Choroid plexus epithelial cell (primary cell): ENCODE measurements at regions not wholly inside any gene's neighbourhood (a gene's known extent, or its start where the extent isn't known, plus 50 kb on each side); places are given as distances from the start of the nearest gene placed in this dataset.

Experiments
- DNase-seq: peaks from one replicate; pipeline ENCODE4 v3.0.0-alpha.2; 2010; ENCODE audit warnings: low read depth
- H3K4me3 ChIP-seq: 2 replicates; pipeline ENCODE4 v1.5.1; 2011; ENCODE audit warnings: low read depth, mild to moderate bottlenecking, control low read depth, low read length, moderate library complexity
- TF ChIP-seq, protein P1 (sequence below): conservative IDR thresholded peaks from 2 replicates; pipeline ENCODE4 v1.5.1; 2011; ENCODE audit warnings: low read depth, mild to moderate bottlenecking, control low read depth, inconsistent platforms, low read length, moderate library complexity

DNA sequence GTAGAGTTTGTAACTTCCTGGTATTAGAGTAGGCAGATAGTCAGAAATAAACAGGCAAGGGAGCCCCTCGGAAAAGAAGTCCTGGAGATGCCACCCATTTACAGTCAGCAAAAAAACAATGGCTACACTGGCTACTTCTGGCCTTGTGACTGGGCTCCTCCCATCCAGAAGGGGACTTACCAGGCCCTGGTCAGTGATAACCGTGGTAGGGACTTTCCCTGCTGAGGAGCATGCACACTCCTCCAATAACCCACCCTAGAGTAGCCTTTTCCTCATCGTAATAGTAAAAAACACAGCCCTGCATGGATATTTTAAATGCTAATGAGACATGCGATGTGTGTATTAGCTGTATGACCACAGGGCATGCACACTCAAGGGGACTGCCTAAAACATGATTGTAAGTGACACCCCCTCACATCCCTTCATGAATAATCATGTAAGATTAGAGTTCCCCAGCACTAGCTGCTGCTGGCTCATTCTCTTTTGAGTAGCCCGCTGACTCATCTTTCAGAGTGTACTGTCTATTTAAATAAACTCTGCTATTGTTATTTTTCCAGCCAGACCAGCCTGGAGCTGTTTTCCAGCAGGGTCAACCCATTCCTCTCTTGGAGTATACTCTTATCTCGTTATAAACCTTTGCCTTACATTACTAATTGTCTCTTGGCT, 413.8 kb upstream of the TMTC1 start:
- peak; percentile 31 for DNase-seq

DNA sequence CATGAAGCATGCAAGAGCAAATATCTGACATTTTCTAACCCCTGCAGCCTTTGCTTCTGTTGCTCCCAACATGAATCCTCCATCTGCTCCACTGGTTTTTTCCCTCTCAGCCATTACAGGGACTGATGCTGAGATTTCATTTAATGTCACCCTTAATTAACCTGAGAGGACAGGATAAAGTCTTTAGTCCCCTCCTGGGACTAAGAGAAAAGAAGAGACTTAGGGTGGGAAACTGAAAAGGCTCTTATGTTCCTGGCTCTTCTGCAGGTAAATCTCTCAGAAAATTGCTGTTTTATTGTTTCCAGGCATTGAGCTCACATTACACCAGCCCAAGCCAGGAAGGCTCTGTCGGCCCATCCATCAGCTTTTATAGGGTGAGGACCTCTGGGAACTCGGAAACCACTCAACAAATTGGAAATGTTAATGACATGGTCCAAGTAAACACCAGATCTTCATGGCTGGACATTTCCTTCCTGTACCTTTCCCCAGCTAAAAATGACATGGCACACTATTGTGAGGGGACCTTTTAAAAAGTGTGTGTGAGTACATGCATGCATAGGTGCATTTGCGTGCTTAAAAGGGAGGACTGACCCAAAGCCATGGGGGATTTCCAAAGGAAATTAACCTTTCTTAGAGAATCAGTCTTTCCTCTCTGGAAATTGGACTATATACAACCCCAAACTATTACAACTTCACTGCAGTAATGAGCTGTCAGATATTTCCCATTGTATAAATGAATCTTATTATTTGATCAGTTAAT, 408.1 kb upstream of the TMTC1 start:
- no peak for DNase-seq
- no peak overlapping the region for H3K4me3 ChIP-seq
- TF ChIP-seq, protein P1, sequence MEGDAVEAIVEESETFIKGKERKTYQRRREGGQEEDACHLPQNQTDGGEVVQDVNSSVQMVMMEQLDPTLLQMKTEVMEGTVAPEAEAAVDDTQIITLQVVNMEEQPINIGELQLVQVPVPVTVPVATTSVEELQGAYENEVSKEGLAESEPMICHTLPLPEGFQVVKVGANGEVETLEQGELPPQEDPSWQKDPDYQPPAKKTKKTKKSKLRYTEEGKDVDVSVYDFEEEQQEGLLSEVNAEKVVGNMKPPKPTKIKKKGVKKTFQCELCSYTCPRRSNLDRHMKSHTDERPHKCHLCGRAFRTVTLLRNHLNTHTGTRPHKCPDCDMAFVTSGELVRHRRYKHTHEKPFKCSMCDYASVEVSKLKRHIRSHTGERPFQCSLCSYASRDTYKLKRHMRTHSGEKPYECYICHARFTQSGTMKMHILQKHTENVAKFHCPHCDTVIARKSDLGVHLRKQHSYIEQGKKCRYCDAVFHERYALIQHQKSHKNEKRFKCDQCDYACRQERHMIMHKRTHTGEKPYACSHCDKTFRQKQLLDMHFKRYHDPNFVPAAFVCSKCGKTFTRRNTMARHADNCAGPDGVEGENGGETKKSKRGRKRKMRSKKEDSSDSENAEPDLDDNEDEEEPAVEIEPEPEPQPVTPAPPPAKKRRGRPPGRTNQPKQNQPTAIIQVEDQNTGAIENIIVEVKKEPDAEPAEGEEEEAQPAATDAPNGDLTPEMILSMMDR, result no peak

More for the DNA sequence above, 413.8 kb upstream of the TMTC1 start:
- TF ChIP-seq, protein P1, result no peak
- H3K4me3 ChIP-seq, result no peak overlapping the region

DNA sequence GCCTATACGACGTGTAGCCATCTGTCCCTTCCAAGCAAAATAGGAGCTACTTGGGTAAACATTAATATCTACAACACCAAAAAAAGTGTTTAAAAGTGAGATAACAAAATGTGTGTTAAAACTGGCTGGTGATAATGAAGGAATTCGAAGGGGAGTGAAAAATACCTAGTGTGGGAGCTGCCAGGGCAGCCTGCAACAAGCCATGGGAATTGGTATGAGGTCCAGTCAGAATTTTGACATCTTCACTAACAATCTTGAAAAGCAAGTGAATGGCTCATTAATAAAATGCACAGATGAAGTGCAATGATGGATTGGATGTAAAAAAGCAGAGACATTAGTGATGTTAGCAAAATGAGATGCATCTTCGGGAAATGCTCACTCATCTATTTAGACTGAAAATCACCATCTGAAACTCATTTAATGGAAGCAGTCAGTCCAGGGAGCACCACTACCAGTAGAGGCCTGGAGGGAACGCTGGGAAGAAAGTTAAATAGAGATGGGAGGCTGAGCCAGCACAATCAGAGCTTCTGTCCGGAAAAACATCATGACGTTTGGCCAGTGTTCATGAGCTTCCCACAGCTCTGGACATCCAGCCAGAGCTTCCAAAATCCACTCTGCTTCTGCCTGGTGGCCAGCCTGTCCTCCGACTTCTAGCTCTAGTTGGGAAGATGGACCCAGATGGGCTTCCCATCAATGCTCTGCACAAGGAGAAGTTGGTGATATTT, 405.0 kb upstream of the TMTC1 start:
- H3K4me3 ChIP-seq, result no peak overlapping the region
- TF ChIP-seq, protein P1, result no peak
- no peak for DNase-seq

DNA sequence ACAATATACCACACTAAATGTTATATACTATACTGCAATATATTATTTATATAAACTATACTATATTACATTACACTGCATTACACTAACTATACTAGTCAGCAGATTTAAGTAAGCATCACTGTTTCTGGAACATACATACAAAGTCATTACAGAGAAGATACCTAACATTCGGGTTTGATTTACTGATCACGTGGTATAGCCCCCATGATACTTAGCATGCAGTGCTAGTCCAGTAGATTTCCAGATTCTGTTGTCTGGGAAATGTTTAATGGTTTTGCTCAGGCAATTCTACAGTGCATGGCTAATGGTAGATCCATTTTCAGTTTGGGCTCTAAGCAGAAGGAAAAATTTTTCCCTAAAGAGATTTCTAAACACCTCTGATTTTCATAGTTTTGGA, 403.7 kb upstream of the TMTC1 start:
- H3K4me3 ChIP-seq, result no peak overlapping the region
- TF ChIP-seq, protein P1, result no peak
- no peak for DNase-seq

DNA sequence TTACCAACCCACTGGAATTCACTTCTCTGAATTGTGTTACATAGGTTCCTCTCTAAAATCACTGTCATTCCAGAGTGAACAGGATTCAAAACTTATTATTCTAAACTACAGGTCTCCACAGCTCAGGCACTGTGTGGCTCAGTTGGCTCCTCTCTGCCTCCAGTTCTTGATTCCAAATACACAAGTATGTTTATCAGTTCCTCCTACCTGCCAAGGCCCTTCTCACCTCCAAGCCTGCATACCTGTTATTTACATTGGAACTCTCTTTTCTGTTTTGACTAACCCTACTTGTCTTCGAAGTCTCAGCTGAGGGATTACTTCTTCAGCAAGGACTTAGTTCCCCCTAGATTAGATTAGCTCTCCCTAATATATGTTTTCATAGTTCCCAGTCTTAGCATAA, 397.6 kb upstream of the TMTC1 start:
- DNase-seq, result no peak
- no peak overlapping the region for H3K4me3 ChIP-seq
- TF ChIP-seq, protein P1, result no peak

DNA sequence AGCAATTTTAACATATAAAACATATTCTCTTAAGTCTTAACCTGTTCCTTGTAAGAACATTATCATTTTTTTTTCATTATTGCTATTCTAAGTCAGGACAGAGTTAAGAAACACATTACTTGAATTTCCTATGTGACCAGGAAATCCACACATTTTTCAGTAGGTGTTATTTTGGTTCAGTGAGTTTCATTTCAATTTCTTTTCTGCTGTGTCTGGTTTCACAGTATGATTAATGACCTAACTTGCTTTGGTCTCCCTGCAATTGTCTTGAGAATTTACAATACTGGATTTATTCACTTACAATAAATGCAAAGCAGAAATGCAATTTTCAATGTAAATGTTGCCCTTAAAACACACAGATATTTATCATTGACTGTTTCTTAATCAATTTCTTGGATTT, 396.9 kb upstream of the TMTC1 start:
- DNase-seq, result no peak
- TF ChIP-seq, protein P1, result no peak
- no peak overlapping the region for H3K4me3 ChIP-seq
